K562 (cell line): ENCODE measurements at regions not wholly inside any gene's neighbourhood (a gene's known extent, or its start where the extent isn't known, plus 50 kb on each side); places are given as distances from the start of the nearest gene placed in this dataset.

Experiments used
- ATAC-seq: fragments of 200-7000 bp; cut with Tn5 transposase; 3 replicates; pipeline ENCODE4 v1.9.1; 2020; ENCODE audit warnings: moderate library complexity
- BruUV-seq: library from RNA; stranded (reverse); fragments of 400-500 nt; replicated peaks from 2 replicates; lab custom pipeline; 2021; lab: Mats Ljungman, UMichigan
- CTCF ChIA-PET: fragments of 300-600 bp; formaldehyde crosslinking; extraction: SDS; loops from one replicate; lab custom pipeline; 2021; ENCODE audit warnings: low intra/inter-chr PET ratio; lab: Yijun Ruan, JAX
- POLR2A ChIA-PET: fragments of 300-600, 350-650 bp; sonication (Branson Sonifier 250); formaldehyde crosslinking; extraction: SDS; loops from one replicate; lab custom pipeline; 2021; ENCODE audit warnings: antibody characterized with exemption, inconsistent platforms; lab: Yijun Ruan, JAX
- DNase-seq, 4 experiments: peaks; one replicate each; pipeline versions ENCODE4 v3.0.0 to v3.0.0-alpha.2; 2011 to 2018; ENCODE audit warnings: low spot score in 3 of 4, mixed read lengths in 3 of 4; ENCODE audit errors: extremely low read depth in 1 of 4
- FAIRE-seq: peaks from 2 replicates; lab custom pipeline; 2011; peaks lifted over from hg19 to GRCh38; lab: Jason Lieb, UNC
- H2AFZ ChIP-seq: 2 replicates; pipeline ENCODE4 v1.6.0; 2011; ENCODE audit warnings: low read depth, low read length, control low read depth, inconsistent platforms
- H3K27ac ChIP-seq: fragments of 200-600 bp; 3 replicates; pipeline ENCODE4 v1.8.0; 2011; ENCODE audit warnings: low read depth, mild to moderate bottlenecking, control low read depth, inconsistent platforms, low read length, moderate library complexity, mixed read lengths; ENCODE audit errors: extremely low read depth
- H3K27me3 ChIP-seq, 2 experiments: fragments of 300-600 bp in 1 of 2; 2 replicates in 1 of 2; 3 replicates in 1 of 2; pipeline versions ENCODE4 v1.6.0 to v1.8.0; 2011; ENCODE audit warnings: inconsistent platforms in 2 of 2, low read length in 2 of 2, mild to moderate bottlenecking in 1 of 2, mixed read lengths in 1 of 2, moderate library complexity in 1 of 2; ENCODE audit not compliant: control insufficient read depth in 2 of 2, insufficient read depth in 2 of 2
- H3K36me3 ChIP-seq: fragments of 300-600 bp; 3 replicates; pipeline ENCODE4 v1.8.0; 2011; ENCODE audit warnings: mild to moderate bottlenecking, low read length, inconsistent platforms; ENCODE audit not compliant: control insufficient read depth, insufficient read depth
- H3K4me1 ChIP-seq, 2 experiments: fragments of 200-600 bp in 1 of 2; replicated peaks in 1 of 2; 2 replicates in 1 of 2; 3 replicates in 1 of 2; pipeline versions ENCODE4 v1.5.1 to v1.8.0; 2011; ENCODE audit warnings: inconsistent platforms in 2 of 2, low read length in 2 of 2, mild to moderate bottlenecking in 1 of 2, mixed read lengths in 1 of 2, moderate library complexity in 1 of 2; ENCODE audit not compliant: control insufficient read depth in 2 of 2, insufficient read depth in 2 of 2
- H3K4me2 ChIP-seq: 2 replicates; pipeline ENCODE4 v1.6.1; 2011; ENCODE audit warnings: low read length, control low read depth, inconsistent platforms, mixed read lengths; ENCODE audit not compliant: insufficient read depth
- H3K4me3 ChIP-seq: fragments of 200-600 bp; sonication (generic), shearing (Covaris generic); 2 replicates; pipeline ENCODE4 v1.5.1; 2016; ENCODE audit warnings: control low read depth, inconsistent platforms
- H3K79me2 ChIP-seq: fragments of 200-600 bp; 3 replicates; pipeline ENCODE4 v1.8.0; 2011; ENCODE audit warnings: low read length, inconsistent platforms; ENCODE audit not compliant: control insufficient read depth, insufficient read depth
- H3K9ac ChIP-seq, 2 experiments: 2 replicates each; pipeline versions ENCODE4 v1.6.0 to v1.6.1; 2011; ENCODE audit warnings: low read depth in 2 of 2, low read length in 2 of 2, control low read depth in 1 of 2, inconsistent platforms in 1 of 2, mild to moderate bottlenecking in 1 of 2, mixed read lengths in 1 of 2; ENCODE audit not compliant: insufficient read depth in 1 of 2
- H3K9me1 ChIP-seq: one replicate; pipeline ENCODE4 v1.6.0; 2011; ENCODE audit warnings: inconsistent platforms, mild to moderate bottlenecking, low read length, moderate library complexity; ENCODE audit not compliant: control insufficient read depth, insufficient read depth
- H3K9me3 ChIP-seq: replicated peaks from 2 replicates; pipeline ENCODE4 v1.5.1; 2011; ENCODE audit warnings: low read depth, low read length, inconsistent platforms; ENCODE audit not compliant: control insufficient read depth, insufficient read depth
- H4K20me1 ChIP-seq: replicated peaks from 2 replicates; pipeline ENCODE4 v1.6.1; 2011; ENCODE audit warnings: low read length, inconsistent platforms, mixed read lengths; ENCODE audit not compliant: control insufficient read depth, insufficient read depth
- ARID3A ChIP-seq: IDR thresholded peaks from 2 replicates; pipeline ENCODE4 v1.6.1; 2012; ENCODE audit warnings: low read depth, low read length, improper control_type of control experiment, borderline replicate concordance
- COPS2 ChIP-seq: fragments of 450-650 bp; conservative IDR thresholded peaks from 2 replicates; pipeline ENCODE4 v1.6.1; 2016; ENCODE audit warnings: mild to moderate bottlenecking, moderate library complexity
- HSF4 ChIP-seq: fragments of 250-450 bp; sonication (Bioruptor Pico); IDR thresholded peaks from 2 replicates; pipeline ENCODE4 v2.1.2; 2022; ENCODE audit warnings: mild to moderate bottlenecking, moderate library complexity, borderline replicate concordance
- L3MBTL2 ChIP-seq: fragments of 450-650 bp; IDR thresholded peaks from 2 replicates; pipeline ENCODE4 v1.6.1; 2016; ENCODE audit warnings: mild to moderate bottlenecking, moderate library complexity
- MITF ChIP-seq: IDR thresholded peaks from 2 replicates; pipeline ENCODE4 v1.6.1; 2014; ENCODE audit warnings: antibody characterized with exemption
- NELFE ChIP-seq: IDR thresholded peaks from 2 replicates; pipeline ENCODE4 v1.6.1; 2011; ENCODE audit warnings: mild to moderate bottlenecking; ENCODE audit not compliant: insufficient read depth, insufficient read length
- NFYB ChIP-seq: IDR thresholded peaks from 2 replicates; pipeline ENCODE4 v1.6.1; 2011; ENCODE audit warnings: mild to moderate bottlenecking, moderate library complexity; ENCODE audit not compliant: insufficient read length; ENCODE audit errors: extremely low read depth
- PHB2 ChIP-seq: fragments of 450-650 bp; IDR thresholded peaks from 2 replicates; pipeline ENCODE4 v1.6.1; 2017; ENCODE audit warnings: low read depth
- PHF21A ChIP-seq: fragments of 450-650 bp; IDR thresholded peaks from 2 replicates; pipeline ENCODE4 v1.6.1; 2017; ENCODE audit warnings: low read depth, borderline replicate concordance
- PHTF2 ChIP-seq: fragments of 250-450 bp; sonication (Bioruptor Pico); IDR thresholded peaks from 2 replicates; pipeline ENCODE4 v1.5.0; 2021; ENCODE audit warnings: mild to moderate bottlenecking
- SIRT6 ChIP-seq: IDR thresholded peaks from one replicate; pipeline ENCODE4 v1.6.1; 2012; ENCODE audit warnings: low read depth, mild to moderate bottlenecking, control low read depth, inconsistent platforms, low read length, moderate library complexity
- TBL1XR1 ChIP-seq, 2 experiments: IDR thresholded peaks; 2 replicates each; pipeline ENCODE4 v1.6.1; 2012; ENCODE audit warnings: improper control_type of control experiment in 2 of 2, low read length in 2 of 2, mild to moderate bottlenecking in 1 of 2
- USF1 ChIP-seq: sonication (generic); formaldehyde crosslinking; IDR thresholded peaks from 2 replicates; pipeline ENCODE4 v1.9.0; 2022; ENCODE audit warnings: mild to moderate bottlenecking, missing genetic modification reagents
- ZC3H11A ChIP-seq: IDR thresholded peaks from 2 replicates; pipeline ENCODE4 v1.6.1; 2012; ENCODE audit warnings: low read depth, low read length, improper control_type of control experiment
- ZEB2 ChIP-seq: fragments of 450-650 bp; IDR thresholded peaks from 2 replicates; pipeline ENCODE4 v1.6.1; 2016
- ZNF232 ChIP-seq: sonication (generic); formaldehyde crosslinking; IDR thresholded peaks from 2 replicates; pipeline ENCODE4 v1.8.0; 2022; ENCODE audit warnings: mild to moderate bottlenecking, missing genetic modification reagents
- ZNF561 ChIP-seq: fragments of 450-650 bp; formaldehyde crosslinking; conservative IDR thresholded peaks from 2 replicates; pipeline ENCODE4 v1.4.0; 2020; ENCODE audit warnings: mild to moderate bottlenecking, moderate library complexity
- ZNF583 ChIP-seq: fragments of 250-450 bp; sonication (Bioruptor Pico); IDR thresholded peaks from 2 replicates; pipeline ENCODE4 v1.4.0; 2020
- WGBS: fragments of 100-300 bp; shearing (Covaris generic); methylation state at CpG from one replicate; pipeline ENCODE4 v1.1.6; 2016; ENCODE audit warnings: low coverage, mixed read lengths; ENCODE audit not compliant: insufficient coverage; ENCODE audit errors: missing lambda C conversion rate; 5-methylcytosine and 5-hydroxymethylcytosine counted together
- in situ Hi-C: fragments of 300-500 bp; cut with MboI; formaldehyde crosslinking; loops from 4 replicates; pipeline ENCODE4 v1.15.0; 2018; ENCODE audit warnings: inconsistent platforms, mixed read lengths
- intact Hi-C: fragments of 100-400 bp; cut with micrococcal nuclease; formaldehyde crosslinking; loops from 2 replicates; pipeline ENCODE4 v1.14.2; 2022

GRCh38 chr13:99113351-99113750 lies 87.3 kb upstream of the UBAC2 start:
- Histone ChIP-seq H3K4me2 (no peak overlapping the region), H3K9me3 (no peaks in the 10 kb centered on the region), H4K20me1 (no peaks in the 10 kb centered on the region), H3K9me1 (no peaks in the 10 kb centered on the region), H3K27ac (no peak overlapping the region), H2AFZ (no peak overlapping the region), H3K79me2 (no peaks in the 10 kb centered on the region), H3K9ac (no peak overlapping the region), H3K36me3 (no peaks in the 10 kb centered on the region), H3K4me1 (no peaks in the 10 kb centered on the region), H3K27me3 (no peaks in the 10 kb centered on the region), H3K4me3 (no peak overlapping the region)
- CTCF ChIA-PET, result no interaction called here
- in situ Hi-C loops (no loop called here), intact Hi-C loops (no loop called here)
- no TSS peak for BruUV-seq
- DNase-seq (no peak), ATAC-seq (no peak), FAIRE-seq (no peak)
- POLR2A ChIA-PET, result no interaction called here
- TF ChIP-seq PHB2 (no peak), L3MBTL2 (no peak), SIRT6 (no peak), HSF4 (CRISPR knock-in tag) (no peak), ARID3A (no peak), USF1 (CRISPR knock-in tag) (no peak), NELFE (no peak), PHF21A (no peak), COPS2 (no peak), NFYB (no peak), MITF (no peak), ZNF232 (CRISPR knock-in tag) (no peak), ZEB2 (no peak), ZNF583 (CRISPR knock-in tag) (no peak), PHTF2 (CRISPR knock-in tag) (no peak), TBL1XR1 (IDR thresholded peaks at IDR 0.05; ENCODE audit: low read length in 2 of 2) (no peak), ZC3H11A (no peak), ZNF561 (no peak)
- WGBS, result 37% methylated on average over 3 of the region's 5 CpGs
